Muscle of leg (tissue), 3 donors: ENCODE measurements at regions not wholly inside any gene's neighbourhood (a gene's known extent, or its start where the extent isn't known, plus 50 kb on each side); places are given as distances from the start of the nearest gene placed in this dataset.

Experiments used
- DNase-seq: peaks from one replicate; pipeline ENCODE4 v3.0.0; 2013
- H3K27ac ChIP-seq: one replicate; pipeline ENCODE4 v1.5.1; 2013; ENCODE audit warnings: mild to moderate bottlenecking, low read length, control low read depth
- H3K27me3 ChIP-seq: one replicate; pipeline ENCODE4 v1.6.1; 2013; ENCODE audit warnings: low read length; ENCODE audit not compliant: control insufficient read depth, insufficient read depth
- H3K36me3 ChIP-seq: one replicate; pipeline ENCODE4 v1.6.1; 2013; ENCODE audit warnings: low read length; ENCODE audit not compliant: control insufficient read depth, insufficient read depth
- H3K4me1 ChIP-seq: one replicate; pipeline ENCODE4 v1.6.1; 2013; ENCODE audit warnings: low read length; ENCODE audit not compliant: control insufficient read depth, insufficient read depth
- H3K4me3 ChIP-seq: one replicate; pipeline ENCODE4 v1.5.1; 2013; ENCODE audit warnings: low read length, control low read depth
- H3K9me3 ChIP-seq: replicated peaks from 2 replicates; pipeline ENCODE4 v1.6.1; 2013; ENCODE audit warnings: low read depth, low read length; ENCODE audit not compliant: control insufficient read depth
- WGBS: methylation state at CpG from one replicate; pipeline ENCODE4 v1.1.5; 2013; ENCODE audit warnings: missing lambda C conversion rate; ENCODE audit not compliant: insufficient coverage; 5-methylcytosine and 5-hydroxymethylcytosine counted together

DNA sequence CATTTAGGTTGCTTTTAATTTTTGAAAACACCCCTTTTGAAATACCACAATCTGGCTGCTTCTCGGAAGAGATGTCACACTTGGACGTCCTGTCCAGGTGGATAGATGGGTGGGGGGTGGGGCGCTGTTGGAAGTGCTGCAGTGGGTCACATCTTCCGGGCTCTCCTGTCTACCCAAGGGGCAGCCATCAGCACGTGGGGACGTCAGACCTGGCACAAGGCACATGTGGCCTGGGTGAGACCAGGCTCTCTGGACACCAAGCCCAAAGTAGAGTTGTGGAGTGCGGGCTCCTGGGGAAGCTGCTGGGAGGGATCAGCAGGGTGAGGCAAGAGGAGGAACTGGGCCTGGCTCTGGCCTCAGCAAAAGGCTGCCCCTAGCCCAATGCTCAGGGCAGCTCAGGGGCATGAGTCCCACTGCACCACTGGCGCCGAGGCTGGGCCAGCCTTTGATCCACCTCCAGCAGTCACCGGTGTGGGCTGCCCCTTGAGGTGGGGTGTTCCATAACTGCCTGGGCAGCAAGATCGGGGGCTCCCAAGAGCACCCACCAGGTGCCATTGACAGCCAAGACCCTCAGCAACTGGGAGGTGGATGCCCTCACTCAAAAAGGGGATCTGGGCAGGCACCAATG, 68.6 kb upstream of the CCND1 start:
- no peak for DNase-seq
- Histone ChIP-seq H3K27me3 (peaks cover 11% of the 10 kb centered on the region), H3K9me3 (no peaks in the 10 kb centered on the region), H3K27ac (no peak overlapping the region), H3K4me3 (no peak overlapping the region), H3K4me1 (no peaks in the 10 kb centered on the region), H3K36me3 (no peaks in the 10 kb centered on the region)
- WGBS: 89% methylated on average over 10 of the region's 11 CpGs

GRCh38 chr11:69572861-69573260, 68.1 kb upstream of the CCND1 start:
- H3K9me3 ChIP-seq: no peaks in the 10 kb centered on the region
- no peak overlapping the region for H3K4me3 ChIP-seq
- no peaks in the 10 kb centered on the region for H3K36me3 ChIP-seq
- no peaks in the 10 kb centered on the region for H3K4me1 ChIP-seq
- no peak for DNase-seq
- no peak overlapping the region for H3K27ac ChIP-seq
- WGBS: 86% methylated on average over 4 of the region's 5 CpGs
- peaks cover 11% of the 10 kb centered on the region for H3K27me3 ChIP-seq

DNA sequence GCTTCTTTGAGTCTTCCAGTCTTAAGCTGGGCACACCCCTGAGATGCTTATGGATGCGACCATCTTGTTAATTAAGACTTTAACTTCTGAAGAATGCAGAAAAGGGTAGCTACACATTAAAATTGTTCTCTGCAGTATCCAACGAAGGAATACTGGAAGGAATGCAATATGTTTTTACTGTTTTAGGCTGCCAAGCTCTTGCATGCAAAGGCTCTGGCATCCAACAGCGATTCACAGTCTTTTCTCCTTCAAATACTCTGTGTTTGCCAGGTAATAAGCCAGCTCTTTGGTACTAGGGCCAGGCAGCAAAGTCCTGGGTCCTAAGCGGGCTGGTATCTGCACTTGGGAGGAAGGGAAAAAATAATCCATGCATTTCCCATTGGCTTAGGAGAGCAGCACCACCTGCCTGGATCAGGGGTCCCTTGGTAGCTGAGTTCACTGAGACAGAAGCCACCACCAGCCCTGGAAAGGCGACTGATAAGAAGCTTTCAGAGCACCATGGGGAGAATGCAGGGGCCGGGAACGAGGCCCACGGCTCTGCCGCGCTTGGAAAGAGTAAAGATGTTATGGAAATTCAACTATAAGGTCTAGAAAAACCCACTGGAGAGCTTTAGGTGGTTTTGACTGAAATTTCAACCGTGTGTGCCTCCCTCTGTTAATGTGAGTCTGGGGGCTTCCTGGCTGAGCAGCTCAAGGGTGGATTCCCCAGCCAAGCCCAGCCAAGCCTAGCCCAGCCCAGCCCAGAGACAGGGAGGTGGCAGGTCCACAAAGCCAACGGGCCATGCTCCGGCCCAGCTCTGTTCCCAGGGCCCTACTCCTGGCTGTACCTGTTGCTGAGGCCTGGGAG, 67.0 kb upstream of the CCND1 start:
- Histone ChIP-seq H3K9me3 (no peaks in the 10 kb centered on the region), H3K27ac (no peak overlapping the region), H3K4me1 (no peaks in the 10 kb centered on the region), H3K36me3 (no peaks in the 10 kb centered on the region), H3K27me3 (peaks cover 11% of the 10 kb centered on the region), H3K4me3 (no peak overlapping the region)
- peak; percentile 34 for DNase-seq
- WGBS: 64% methylated on average over 7 of the region's 13 CpGs

- Histone ChIP-seq H3K27ac (no peak overlapping the region), H3K27me3 (peaks cover 10% of the 10 kb centered on the region), H3K4me3 (no peak overlapping the region), H3K36me3 (no peaks in the 10 kb centered on the region), H3K9me3 (no peaks in the 10 kb centered on the region), H3K4me1 (no peaks in the 10 kb centered on the region)
- DNase-seq: no peak
- WGBS: 82% methylated on average over 14 of the region's 16 CpGs
Measured at GRCh38 chr11:69574608-69575255, 66.2 kb upstream of the CCND1 start.

- Histone ChIP-seq H3K9me3 (no peaks in the 10 kb centered on the region), H3K27me3 (peaks cover 9% of the 10 kb centered on the region), H3K27ac (no peak overlapping the region), H3K36me3 (no peaks in the 10 kb centered on the region), H3K4me1 (no peaks in the 10 kb centered on the region), H3K4me3 (no peak overlapping the region)
- WGBS: 87% methylated on average over 10 of the region's 14 CpGs
- no peak for DNase-seq
Measured at GRCh38 chr11:69575296-69576068, 65.5 kb upstream of the CCND1 start.

DNA sequence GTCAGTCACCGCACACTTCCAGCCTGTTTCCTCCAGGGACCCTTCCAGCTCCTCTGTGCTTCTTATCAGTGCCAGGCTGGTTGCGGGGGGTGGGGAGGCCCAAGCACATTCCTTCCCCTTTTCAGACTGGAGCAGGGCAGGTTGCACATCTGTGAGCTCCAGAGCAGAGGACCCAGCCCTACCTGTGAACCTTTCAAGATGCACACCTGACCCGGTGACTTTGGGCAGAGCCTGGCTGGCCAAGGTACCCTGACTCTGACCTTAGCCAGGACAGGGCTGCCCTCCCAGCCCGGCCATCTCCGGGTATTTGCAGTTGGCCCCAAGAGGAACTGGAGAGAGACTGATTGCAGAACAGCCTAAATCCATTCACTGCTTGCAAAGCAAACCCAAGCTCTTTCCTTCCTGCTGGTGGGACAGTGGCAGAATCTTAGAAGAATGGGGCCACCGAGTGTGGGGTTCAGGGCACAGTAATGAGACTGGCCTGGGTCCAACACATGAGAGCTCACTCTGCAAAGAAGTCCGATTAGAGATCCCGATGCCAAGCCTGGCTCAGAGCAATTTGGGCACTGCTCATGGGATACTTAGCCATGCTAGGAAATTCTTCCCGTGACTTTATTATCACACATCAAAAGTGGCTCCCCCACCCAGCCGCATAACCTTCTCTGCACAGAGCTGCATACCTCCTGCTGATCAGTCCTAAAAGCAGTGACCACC, 64.7 kb upstream of the CCND1 start:
- DNase-seq: peak; percentile 19
- Histone ChIP-seq H3K9me3 (no peaks in the 10 kb centered on the region), H3K27ac (no peak overlapping the region), H3K27me3 (peaks cover 9% of the 10 kb centered on the region), H3K4me3 (no peak overlapping the region), H3K4me1 (no peaks in the 10 kb centered on the region), H3K36me3 (no peaks in the 10 kb centered on the region)
- 58% methylated on average over 9 of the region's 10 CpGs for WGBS

DNA sequence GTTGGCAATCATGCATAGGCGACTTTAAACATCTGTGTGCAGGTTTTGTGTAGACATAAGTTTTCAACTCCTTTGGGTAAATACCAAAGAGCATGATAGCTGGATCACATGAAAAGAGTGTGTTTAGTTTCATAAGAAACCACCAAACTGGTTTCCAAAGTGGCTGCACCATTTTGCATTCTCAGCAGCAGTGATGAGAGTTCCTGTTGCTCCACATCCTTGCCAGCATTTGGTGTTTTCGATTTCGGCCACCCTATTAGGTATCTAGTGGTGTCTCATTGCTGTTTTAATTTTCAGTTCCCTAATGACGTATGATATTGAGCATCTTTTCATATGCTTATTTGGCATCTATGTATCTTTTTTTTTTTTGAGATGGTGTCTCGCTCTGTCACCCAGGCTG, 62.8 kb upstream of the CCND1 start:
- Histone ChIP-seq H3K36me3 (no peaks in the 10 kb centered on the region), H3K9me3 (no peaks in the 10 kb centered on the region), H3K4me1 (no peaks in the 10 kb centered on the region), H3K27ac (no peak overlapping the region), H3K4me3 (no peak overlapping the region), H3K27me3 (peaks cover 9% of the 10 kb centered on the region)
- no peak for DNase-seq
- WGBS: 100% methylated on average over 1 of the region's 5 CpGs

DNA sequence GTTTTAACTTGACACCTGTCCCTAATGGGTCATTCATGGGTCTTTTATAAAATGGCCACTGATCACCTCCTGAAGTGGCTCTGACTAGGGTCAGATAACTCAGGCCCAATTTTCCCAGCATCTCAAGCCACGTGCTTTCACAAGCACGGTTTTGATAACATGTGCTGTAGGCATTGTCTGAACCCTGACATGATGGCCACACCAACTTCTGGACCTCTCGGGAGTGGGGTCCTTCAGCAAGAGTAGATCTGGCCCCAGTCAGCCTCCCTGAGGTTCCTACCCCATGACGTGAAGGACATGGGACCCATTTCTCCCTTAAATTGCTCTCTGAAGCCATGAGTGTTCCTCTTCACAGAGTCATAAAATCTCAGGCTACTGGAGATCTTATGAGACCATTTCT, 60.4 kb upstream of the CCND1 start:
- peaks cover 2% of the 10 kb centered on the region for H3K9me3 ChIP-seq

DNA sequence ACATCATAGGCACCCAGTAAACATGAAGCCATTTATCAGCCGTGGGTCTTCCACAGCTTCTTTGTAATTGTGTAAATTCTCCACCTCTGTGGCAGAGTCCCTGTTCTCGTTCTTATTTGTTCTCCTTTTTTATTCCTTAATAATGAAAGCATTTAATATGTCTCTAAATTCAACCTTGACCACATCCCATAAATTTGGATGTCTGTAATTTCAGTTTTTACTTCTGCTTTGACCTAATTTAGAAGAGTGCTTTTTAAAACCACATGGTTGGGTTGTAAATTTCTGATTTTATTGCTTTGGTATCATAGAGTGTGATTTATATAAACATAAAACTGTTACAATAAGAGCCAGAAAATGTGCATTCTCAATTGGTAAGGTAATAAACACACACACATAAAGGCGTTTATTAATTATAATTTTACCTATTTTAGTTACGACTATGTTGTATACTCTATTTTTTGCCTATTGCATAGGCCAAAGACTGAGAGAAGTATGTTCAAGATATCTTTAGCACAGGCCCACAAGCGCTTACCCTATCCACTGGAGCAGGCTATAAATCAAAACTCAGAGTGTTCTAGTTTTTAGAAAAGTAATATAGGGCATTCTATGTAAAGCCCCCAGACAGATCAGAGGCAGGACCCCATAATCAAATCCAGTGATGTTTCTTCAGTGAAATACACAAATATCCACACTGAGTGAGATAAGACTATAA, 58.0 kb upstream of the CCND1 start:
- Histone ChIP-seq H3K9me3 (peaks cover 2% of the 10 kb centered on the region), H3K4me1 (no peaks in the 10 kb centered on the region), H3K36me3 (no peaks in the 10 kb centered on the region), H3K4me3 (no peak overlapping the region), H3K27ac (no peak overlapping the region), H3K27me3 (no peaks in the 10 kb centered on the region)
- no peak for DNase-seq
- no CpG with 5 or more reads among the region's 5 CpGs for WGBS

More for the DNA sequence above, 60.4 kb upstream of the CCND1 start:
- H3K36me3 ChIP-seq: no peaks in the 10 kb centered on the region
- DNase-seq: no peak
- H3K4me1 ChIP-seq: no peaks in the 10 kb centered on the region
- 94% methylated on average over 4 of the region's 4 CpGs for WGBS
- no peak overlapping the region for H3K4me3 ChIP-seq
- H3K27me3 ChIP-seq: peaks cover 7% of the 10 kb centered on the region
- H3K27ac ChIP-seq: no peak overlapping the region
